Tibial nerve (tissue), 4 donors: ENCODE measurements at regions not wholly inside any gene's neighbourhood (a gene's known extent, or its start where the extent isn't known, plus 50 kb on each side); places are given as distances from the start of the nearest gene placed in this dataset.

Source experiments
- DNase-seq, 2 donors: peaks; one replicate each; pipeline ENCODE4 v3.0.0-alpha.2; 2019; ENCODE audit warnings: low spot score in 2 of 2
- H3K27ac ChIP-seq, 4 donors: fragments of 200-600 bp; sonication (generic) in 3 of 4; one replicate each; pipeline ENCODE4 v1.5.1; 2017 to 2019; ENCODE audit warnings: mild to moderate bottlenecking in 1 of 4
- H3K27me3 ChIP-seq, 2 donors: fragments of 200-600 bp; sonication (generic) in 1 of 2; one replicate each; pipeline versions ENCODE4 v1.5.1 to v1.6.0; 2017 to 2019
- H3K36me3 ChIP-seq, 3 donors: fragments of 200-600 bp; sonication (generic); one replicate each; pipeline ENCODE4 v1.5.1; 2018 to 2019
- H3K4me1 ChIP-seq, 4 donors: fragments of 200-600 bp; sonication (generic) in 3 of 4; one replicate each; pipeline ENCODE4 v1.5.1; 2017 to 2019
- H3K4me3 ChIP-seq, 4 donors: fragments of 200-600 bp; sonication (generic) in 3 of 4; one replicate each; pipeline ENCODE4 v1.5.1; 2017 to 2019; ENCODE audit warnings: mild to moderate bottlenecking in 1 of 4, moderate library complexity in 1 of 4
- H3K9me3 ChIP-seq, 4 donors: fragments of 200-600 bp; sonication (generic) in 3 of 4; one replicate each; pipeline ENCODE4 v1.5.1; 2017 to 2019
- EP300 ChIP-seq, 2 donors: sonication (generic); formaldehyde crosslinking; IDR thresholded peaks; one replicate each; pipeline ENCODE4 v1.6.1; 2017; ENCODE audit warnings: antibody characterized with exemption in 2 of 2, mild to moderate bottlenecking in 1 of 2
- POLR2A ChIP-seq, 2 donors: fragments of 450-650 bp; IDR thresholded peaks; one replicate each; pipeline ENCODE4 v1.6.1; 2017; ENCODE audit warnings: antibody characterized with exemption in 2 of 2, mild to moderate bottlenecking in 2 of 2, moderate library complexity in 2 of 2
- WGBS, 2 donors: methylation state at CpG; one replicate each; pipeline ENCODE4 v1.1.5; 2018; 5-methylcytosine and 5-hydroxymethylcytosine counted together
- TF ChIP-seq, protein P1 (sequence below), 5 experiments: fragments of 200-600 bp in 3 of 5; fragments of 450-650 bp in 2 of 5; sonication (generic) in 3 of 5; IDR thresholded peaks; one replicate each; pipeline ENCODE4 v1.5.1; 2016 to 2019; ENCODE audit warnings: antibody characterized with exemption in 5 of 5, mild to moderate bottlenecking in 3 of 5, moderate library complexity in 2 of 5

DNA sequence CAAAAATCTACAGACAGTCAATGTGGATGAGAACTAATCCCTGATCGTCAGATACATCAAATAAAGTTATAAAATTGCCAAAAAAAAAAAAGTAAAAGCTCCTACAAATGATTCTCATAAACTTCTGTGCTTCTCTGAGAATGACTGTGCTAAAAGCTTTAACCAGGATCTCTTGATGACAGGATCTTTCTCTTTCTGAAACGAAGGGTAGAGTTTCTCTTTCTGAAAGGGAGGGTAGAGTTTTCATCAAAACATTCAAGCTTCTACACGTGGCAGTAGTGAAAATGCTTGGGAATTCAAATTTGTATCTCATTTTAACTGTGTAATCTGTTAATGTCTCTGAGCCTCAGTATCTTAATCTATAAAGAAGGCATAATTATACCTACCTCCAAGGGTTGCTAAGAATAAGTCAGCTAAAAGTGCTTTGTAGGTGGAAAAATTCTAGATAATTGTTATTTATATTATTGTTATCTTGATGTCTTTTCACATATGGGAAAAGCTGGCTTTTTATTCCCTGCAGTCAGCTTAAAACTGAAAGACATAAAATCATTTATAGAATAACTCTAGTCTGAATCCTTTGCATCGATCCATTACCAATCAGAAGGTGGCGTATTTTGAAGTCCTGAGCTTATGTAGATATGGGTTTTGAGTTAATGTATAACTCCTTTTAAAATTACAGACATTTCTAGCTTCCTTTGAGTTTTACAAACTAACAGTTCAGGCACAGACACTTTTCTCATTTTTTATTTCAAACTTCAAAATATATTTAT, 157.4 kb downstream of the DACT1 start:
- TF ChIP-seq EP300 (IDR thresholded peaks at IDR 0.05), result no peak
- TF ChIP-seq POLR2A (IDR thresholded peaks at IDR 0.05), result no peak
- TF ChIP-seq, protein P1, sequence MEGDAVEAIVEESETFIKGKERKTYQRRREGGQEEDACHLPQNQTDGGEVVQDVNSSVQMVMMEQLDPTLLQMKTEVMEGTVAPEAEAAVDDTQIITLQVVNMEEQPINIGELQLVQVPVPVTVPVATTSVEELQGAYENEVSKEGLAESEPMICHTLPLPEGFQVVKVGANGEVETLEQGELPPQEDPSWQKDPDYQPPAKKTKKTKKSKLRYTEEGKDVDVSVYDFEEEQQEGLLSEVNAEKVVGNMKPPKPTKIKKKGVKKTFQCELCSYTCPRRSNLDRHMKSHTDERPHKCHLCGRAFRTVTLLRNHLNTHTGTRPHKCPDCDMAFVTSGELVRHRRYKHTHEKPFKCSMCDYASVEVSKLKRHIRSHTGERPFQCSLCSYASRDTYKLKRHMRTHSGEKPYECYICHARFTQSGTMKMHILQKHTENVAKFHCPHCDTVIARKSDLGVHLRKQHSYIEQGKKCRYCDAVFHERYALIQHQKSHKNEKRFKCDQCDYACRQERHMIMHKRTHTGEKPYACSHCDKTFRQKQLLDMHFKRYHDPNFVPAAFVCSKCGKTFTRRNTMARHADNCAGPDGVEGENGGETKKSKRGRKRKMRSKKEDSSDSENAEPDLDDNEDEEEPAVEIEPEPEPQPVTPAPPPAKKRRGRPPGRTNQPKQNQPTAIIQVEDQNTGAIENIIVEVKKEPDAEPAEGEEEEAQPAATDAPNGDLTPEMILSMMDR (IDR thresholded peaks at IDR 0.05), result no peak
- no peak overlapping the region for H3K4me3 ChIP-seq
- H3K36me3 ChIP-seq, result no peaks in the 10 kb centered on the region
- 69 to 71% methylated on average over 5 of the region's 5 CpGs for WGBS, 2 donors
- no peak overlapping the region for H3K27ac ChIP-seq
- no peak for DNase-seq
- no peaks in the 10 kb centered on the region for H3K9me3 ChIP-seq
- peaks cover 0 to 18% (median 0%) of the 10 kb centered on the region in 4 donors for H3K4me1 ChIP-seq
- H3K27me3 ChIP-seq, result no peaks in the 10 kb centered on the region

DNA sequence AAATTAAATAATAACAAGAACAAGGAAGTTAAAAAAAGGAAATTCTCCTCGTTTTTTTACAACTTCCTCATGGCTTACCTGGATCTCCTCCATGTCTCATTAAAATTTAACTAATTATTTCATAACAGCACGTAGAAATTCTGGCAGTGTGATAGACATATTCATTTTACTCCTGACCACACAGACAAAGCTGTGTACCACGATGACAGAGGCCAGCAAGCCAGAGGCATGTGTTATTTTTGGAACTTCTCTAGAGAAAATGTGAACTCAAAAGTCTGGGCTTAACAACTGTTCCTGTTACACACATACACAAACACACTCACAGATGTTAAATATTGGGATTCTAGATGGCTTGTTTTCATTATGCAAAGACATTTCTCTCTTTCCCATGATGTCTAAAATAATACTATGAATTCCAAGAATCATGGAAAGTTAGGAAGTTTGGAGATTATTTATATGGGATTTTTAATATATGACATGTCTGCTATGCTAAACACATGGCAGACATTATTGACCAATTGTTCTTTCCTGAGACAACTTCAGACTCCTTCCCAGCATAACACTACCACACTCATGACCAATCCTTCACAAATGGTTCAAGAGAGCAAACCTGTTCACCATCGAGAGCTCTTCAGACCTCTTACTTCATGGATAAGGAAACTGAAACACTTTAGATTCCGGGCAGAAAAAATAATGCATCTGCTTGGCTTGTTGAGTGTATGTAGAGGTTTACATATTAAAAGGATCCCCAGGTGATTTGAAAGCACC, 158.7 kb downstream of the DACT1 start:
- Histone ChIP-seq H3K27ac (no peak overlapping the region), H3K36me3 (no peaks in the 10 kb centered on the region), H3K27me3 (no peaks in the 10 kb centered on the region), H3K4me1 (peaks cover 0 to 15% (median 0%) of the 10 kb centered on the region in 4 donors), H3K4me3 (no peak overlapping the region), H3K9me3 (no peaks in the 10 kb centered on the region)
- DNase-seq, result no peak
- TF ChIP-seq, protein P1 (IDR thresholded peaks at IDR 0.05), result no peak
- TF ChIP-seq EP300 (IDR thresholded peaks at IDR 0.05) (no peak), POLR2A (IDR thresholded peaks at IDR 0.05) (no peak)
- WGBS, 2 donors, result 38 to 39% methylated on average over 5 of the region's 5 CpGs

DNA sequence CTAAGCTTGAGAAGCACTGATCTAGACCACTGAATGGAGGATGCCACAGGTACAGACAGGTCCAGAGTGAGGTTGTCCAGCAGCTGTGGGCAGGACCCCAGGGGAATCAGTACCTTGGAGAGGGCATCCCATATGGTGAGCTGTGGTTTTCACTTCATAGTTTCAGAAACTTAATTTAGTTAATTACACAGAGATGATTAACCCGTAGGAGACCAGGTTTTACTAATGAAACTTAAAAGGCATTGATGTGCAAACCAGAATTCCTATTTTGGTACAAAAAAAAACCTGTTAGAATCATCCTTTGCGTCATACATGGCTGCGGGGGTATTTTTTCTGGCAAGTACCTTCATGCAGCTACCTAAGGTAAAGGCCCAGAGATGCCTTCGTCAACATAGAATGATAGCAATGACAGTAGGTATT, 159.3 kb downstream of the DACT1 start:
- H3K4me3 ChIP-seq, result no peak overlapping the region
- H3K27ac ChIP-seq, result no peak overlapping the region
- peaks cover 0 to 13% (median 0%) of the 10 kb centered on the region in 4 donors for H3K4me1 ChIP-seq
- H3K36me3 ChIP-seq, result no peaks in the 10 kb centered on the region
- H3K9me3 ChIP-seq, result no peaks in the 10 kb centered on the region
- 85 to 89% methylated on average over 4 of the region's 4 CpGs for WGBS, 2 donors
- no peak for DNase-seq
- TF ChIP-seq EP300 (IDR thresholded peaks at IDR 0.05) (no peak), POLR2A (IDR thresholded peaks at IDR 0.05) (no peak)
- TF ChIP-seq, protein P1 (IDR thresholded peaks at IDR 0.05), result no peak
- no peaks in the 10 kb centered on the region for H3K27me3 ChIP-seq

DNA sequence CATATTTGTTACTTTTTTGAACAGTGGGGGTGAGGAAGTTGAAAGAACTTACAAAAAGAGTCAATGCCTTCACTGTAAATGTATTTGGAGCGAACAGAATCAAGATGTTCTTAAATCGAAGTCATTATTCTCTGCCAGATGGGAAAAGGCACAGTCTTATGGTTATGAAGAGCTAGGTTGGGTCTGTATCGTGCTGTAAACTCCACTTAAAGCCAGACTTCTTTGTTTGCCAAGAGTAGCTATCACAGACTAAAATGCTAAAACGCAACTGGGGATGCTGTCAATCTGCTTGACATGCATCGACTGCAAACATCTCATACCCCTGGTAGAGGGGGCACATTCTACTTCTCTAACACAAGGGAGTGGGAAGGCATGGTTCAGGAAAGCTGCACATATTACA, 160.4 kb downstream of the DACT1 start:
- Histone ChIP-seq H3K4me3 (no peak overlapping the region), H3K27ac (no peak overlapping the region), H3K27me3 (no peaks in the 10 kb centered on the region), H3K36me3 (no peaks in the 10 kb centered on the region), H3K4me1 (peaks cover 0 to 11% (median 0%) of the 10 kb centered on the region in 4 donors), H3K9me3 (no peaks in the 10 kb centered on the region)
- no peak for DNase-seq
- 82% methylated on average over 5 of the region's 5 CpGs for WGBS, 2 donors
- TF ChIP-seq, protein P1 (IDR thresholded peaks at IDR 0.05), result no peak
- TF ChIP-seq POLR2A (IDR thresholded peaks at IDR 0.05), result no peak
- no peak for TF ChIP-seq EP300 (IDR thresholded peaks at IDR 0.05)

DNA sequence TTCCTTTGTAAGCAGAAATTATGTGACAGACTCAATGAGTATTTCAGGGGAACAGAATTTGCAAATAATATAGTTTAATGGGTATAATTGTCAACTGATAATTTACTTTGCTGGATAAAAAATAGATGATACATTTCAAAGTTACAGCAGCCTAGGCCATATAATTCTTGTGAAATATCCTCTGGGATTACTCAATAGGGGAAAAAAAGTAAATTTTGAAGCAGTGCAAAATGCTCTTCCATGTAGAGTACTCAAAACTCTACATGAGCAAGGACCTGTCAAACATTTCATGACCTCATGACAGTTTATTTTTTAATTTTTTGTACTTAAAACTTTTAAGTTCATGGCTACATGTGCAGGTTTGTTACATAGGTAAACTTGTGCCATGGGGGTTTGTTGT, 163.3 kb downstream of the DACT1 start:
- H3K27ac ChIP-seq, result no peak overlapping the region
- TF ChIP-seq, protein P1 (IDR thresholded peaks at IDR 0.05), result no peak
- no peak for TF ChIP-seq POLR2A (IDR thresholded peaks at IDR 0.05)
- TF ChIP-seq EP300 (IDR thresholded peaks at IDR 0.05), result no peak
- no peak overlapping the region for H3K4me3 ChIP-seq
- no peaks in the 10 kb centered on the region for H3K27me3 ChIP-seq
- H3K36me3 ChIP-seq, result no peaks in the 10 kb centered on the region
- DNase-seq, result no peak
- H3K4me1 ChIP-seq, result peaks cover 0 to 8% (median 0%) of the 10 kb centered on the region in 4 donors
- no peaks in the 10 kb centered on the region for H3K9me3 ChIP-seq
